Heart right ventricle (tissue), 16 donors: ENCODE measurements at regions not wholly inside any gene's neighbourhood (a gene's known extent, or its start where the extent isn't known, plus 50 kb on each side); places are given as distances from the start of the nearest gene placed in this dataset.
A peak's percentile ranks its signal among the peaks of the same experiment; 100 is the strongest.

ENCODE experiments used
- ATAC-seq, 8 donors: fragments of 200-7000 bp; cut with Tn5 transposase; one replicate each; pipeline ENCODE4 v1.9.1; 2020; ENCODE audit warnings: mild to moderate bottlenecking in 8 of 8, moderate library complexity in 8 of 8, moderate number of reproducible peaks in 1 of 8
- DNase-seq, 2 donors: peaks; one replicate each; pipeline ENCODE4 v3.0.0-alpha.2; 2020
- H3K27ac ChIP-seq, 10 donors: fragments of 200-600 bp; sonication (generic) in 2 of 10; one replicate each; pipeline versions ENCODE4 v1.5.0 to v1.8.0; 2020 to 2022; ENCODE audit warnings: mild to moderate bottlenecking in 3 of 10
- H3K27me3 ChIP-seq, 7 donors: fragments of 200-600 bp; one replicate each; pipeline ENCODE4 v1.8.0; 2021 to 2022; ENCODE audit warnings: mild to moderate bottlenecking in 2 of 7
- H3K36me3 ChIP-seq, 9 donors: fragments of 200-600 bp; sonication (generic) in 1 of 9; one replicate each; pipeline versions ENCODE4 v1.5.0 to v1.8.0; 2020 to 2022; ENCODE audit warnings: mild to moderate bottlenecking in 2 of 9
- H3K4me1 ChIP-seq, 9 donors: fragments of 200-600 bp; sonication (generic) in 1 of 9; one replicate each; pipeline versions ENCODE4 v1.5.0 to v1.8.0; 2020 to 2022; ENCODE audit warnings: mild to moderate bottlenecking in 4 of 9
- H3K4me3 ChIP-seq, 10 donors: fragments of 200-600 bp; sonication (generic) in 2 of 10; one replicate each; pipeline versions ENCODE4 v1.5.0 to v1.8.0; 2020 to 2022; ENCODE audit warnings: mild to moderate bottlenecking in 7 of 10, moderate library complexity in 2 of 10
- H3K9me3 ChIP-seq, 11 donors: fragments of 200-600 bp in 10 of 11; sonication (generic) in 2 of 11; one replicate each; pipeline versions ENCODE4 v1.5.0 to v1.8.0; 2013 to 2022; ENCODE audit warnings: mild to moderate bottlenecking in 2 of 11, control low read depth in 1 of 11, moderate library complexity in 1 of 11
- CTCF ChIP-seq, 9 donors: fragments of 200-600 bp; sonication (generic) in 2 of 9; IDR thresholded peaks; one replicate each; pipeline versions ENCODE4 v1.5.0 to v1.8.0; 2021 to 2022; ENCODE audit warnings: antibody characterized with exemption in 9 of 9, mild to moderate bottlenecking in 5 of 9, moderate library complexity in 1 of 9
- WGBS, 2 donors: extraction: QIAGEN DNeasy Blood & Tissue Kit; methylation state at CpG; one replicate each; pipeline ENCODE4 v1.1.7; 2013; ENCODE audit warnings: inconsistent platforms in 1 of 2; 5-methylcytosine and 5-hydroxymethylcytosine counted together
- intact Hi-C, 10 donors: fragments of 100-400 bp; cut with DNase I; formaldehyde crosslinking; loops; one replicate each; pipeline versions ENCODE4 v1.11.1 to v1.14.2; 2022
- donor health status: Arrhythmogenic right ventricular cardiomyopathy.
- donor health status: ischemic (EF 13 %, LVEDD 7.1; RV severe dilation, severe dysfunction).
- donor health status: healthy with polysubstance abuse.
- donor health status: DM: no; HTN: yes; CAD: no.
- donor health status: DM: no; HTN: no; CAD: no.
- donor health status: ischemic (EF 25% LVEDD 6.9; RV normal size, moderate dysfunction).
- donor health status: ischemic (EF 25% LVEDD 5.7; RV mildly dilated, moderate dysfunction).
- donor health status: healthy.
- donor health status: DM: yes; HTN: yes; CAD: no.
- donor health status: Ischemic cardiomyopathy.
- donor health status: ischemic (EF 35%, LVEDD 5.7; RV mildly dilated, moderate dysfunction).
- donor health status: nonischemic (EF 11% LVEDD 7.7; RV severe dilation, severe dysfunction).
- donor health status: DM: yes; HTN: yes; CAD: no.
- donor health status: PGD.
- donor health status: ischemic (EF 29% LVEDD 5.4; RV normal size, mild dysfunction).
- donor health status: nonischemic (EF 23%, LVEDD 6.1; RV moderate dilation, normal function).

- TF ChIP-seq CTCF (IDR thresholded peaks at IDR 0.05): peak in 3 of 9 donors; percentile 10 to 24 (median 13)
- intact Hi-C loops: loop anchor here in 5 of 10 donors (5.0 to 10.0 kb wide), 2 partner anchors 588 to 896 kb away; no protein-coding TSS in a partner anchor
- no peaks in the 10 kb centered on the region for H3K9me3 ChIP-seq
Measured at GRCh38 chr2:228689053-228689452, 507.6 kb upstream of the SPHKAP start.

GRCh38 chr2:228688007-228688645 is 506.6 kb upstream of the SPHKAP start:
- intact Hi-C loops: loop anchor here in 5 of 10 donors (5.0 to 10.0 kb wide), 2 partner anchors 589 to 897 kb away; no protein-coding TSS in a partner anchor
- H3K27me3 ChIP-seq: no peaks in the 10 kb centered on the region
- no peak overlapping the region for H3K27ac ChIP-seq
- DNase-seq: no peak
- no peaks in the 10 kb centered on the region for H3K4me1 ChIP-seq
- H3K4me3 ChIP-seq: no peak overlapping the region
- WGBS, 2 donors: 83 to 88% methylated on average over 5 of the region's 5 CpGs
- no peaks in the 10 kb centered on the region for H3K36me3 ChIP-seq
- ATAC-seq: no peak
- TF ChIP-seq CTCF (IDR thresholded peaks at IDR 0.05): no peak
- H3K9me3 ChIP-seq: no peaks in the 10 kb centered on the region

More at GRCh38 chr2:228689053-228689452, 507.6 kb upstream of the SPHKAP start:
- Histone ChIP-seq H3K27me3 (no peaks in the 10 kb centered on the region), H3K4me3 (no peak overlapping the region), H3K4me1 (no peaks in the 10 kb centered on the region), H3K36me3 (no peaks in the 10 kb centered on the region), H3K27ac (no peak overlapping the region)
- DNase-seq: no peak
- no peak for ATAC-seq
- WGBS, 2 donors: 32 to 33% methylated on average over 7 of the region's 7 CpGs

- intact Hi-C loops: loop anchor here in 6 of 10 donors (5.0 to 10.0 kb wide), 2 partner anchors 590 to 903 kb away; partner anchors contain the start of gene PID1 (in 3 of the 6)
- Histone ChIP-seq H3K36me3 (no peaks in the 10 kb centered on the region), H3K4me1 (no peaks in the 10 kb centered on the region), H3K27me3 (no peaks in the 10 kb centered on the region), H3K9me3 (no peaks in the 10 kb centered on the region), H3K4me3 (no peak overlapping the region), H3K27ac (no peak overlapping the region)
- ATAC-seq (no peak), DNase-seq (no peak)
- WGBS, 2 donors: 54 to 74% methylated on average over 1 of the region's 1 CpG
- no peak for TF ChIP-seq CTCF (IDR thresholded peaks at IDR 0.05)
Measured at GRCh38 chr2:228681979-228682378, 500.5 kb upstream of the SPHKAP start.

- intact Hi-C loops: loop anchor here in 6 of 10 donors (5.0 to 10.0 kb wide), 2 partner anchors 591 to 903 kb away; partner anchors contain the start of gene PID1 (in 3 of the 6)
Measured at GRCh38 chr2:228681426-228681825, 499.9 kb upstream of the SPHKAP start.

More at GRCh38 chr2:228681426-228681825, 499.9 kb upstream of the SPHKAP start:
- Histone ChIP-seq H3K4me3 (no peak overlapping the region), H3K36me3 (no peaks in the 10 kb centered on the region), H3K27me3 (no peaks in the 10 kb centered on the region), H3K27ac (no peak overlapping the region), H3K4me1 (no peaks in the 10 kb centered on the region), H3K9me3 (no peaks in the 10 kb centered on the region)
- DNase-seq: no peak
- TF ChIP-seq CTCF (IDR thresholded peaks at IDR 0.05): peak in 8 of 9 donors; percentile 14 to 59 (median 50)
- ATAC-seq: peak in 2 of 8 donors; percentile 30 to 47
- WGBS, 2 donors: 24 to 33% methylated on average over 5 of the region's 5 CpGs
